ENCODE measurements at regions not wholly inside any gene's neighbourhood (a gene's known extent, or its start where the extent isn't known, plus 50 kb on each side); places are given as distances from the start of the nearest gene placed in this dataset.
"Not testable (repeated sequence)": the region's sequence is repeated elsewhere in the genome, so short reads cannot be mapped to it uniquely, and the experiment has no call there.

DNA sequence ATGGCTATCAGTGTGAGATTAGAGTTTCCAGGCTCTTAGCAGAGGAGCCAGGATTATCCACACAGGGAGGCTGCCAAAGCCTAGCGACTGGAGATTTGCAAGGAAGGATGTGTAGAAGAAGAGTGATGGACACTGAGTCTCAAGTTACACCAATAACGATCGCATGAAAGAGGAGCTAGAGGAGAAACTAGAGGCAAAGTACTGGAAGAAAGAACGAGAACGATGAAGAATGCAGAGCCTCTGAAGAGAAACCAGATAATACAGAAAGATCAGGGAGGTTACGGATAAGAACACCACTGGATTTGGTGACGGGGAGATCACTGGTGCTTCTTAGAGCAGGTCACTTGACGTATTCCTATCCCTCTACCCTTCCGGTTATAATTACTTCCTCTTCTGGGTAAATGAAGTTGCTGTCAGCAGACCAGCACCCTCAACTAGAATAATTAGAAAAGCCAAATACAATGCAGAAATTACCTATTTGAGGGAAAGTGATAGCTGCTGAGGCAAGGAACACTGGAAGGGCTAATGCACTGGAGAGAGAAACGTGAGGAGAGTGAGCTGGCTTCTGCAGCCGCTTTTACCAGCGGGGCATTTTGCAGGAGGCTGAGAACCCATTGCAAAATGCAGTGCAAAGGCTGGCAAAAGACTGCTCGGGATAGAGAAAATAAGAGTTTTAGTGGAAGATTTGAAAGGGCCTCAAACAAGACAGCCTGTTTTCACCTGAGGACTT is 93.1 kb upstream of the HIF1A start:
- DNase-seq (ENCODE audit: insufficient read length, low spot score), result no peak
- no peak for TF ChIP-seq POLR2A (IDR thresholded peaks at IDR 0.05; ENCODE audit: low read depth, low read length)
- FAIRE-seq, result no peak

DNA sequence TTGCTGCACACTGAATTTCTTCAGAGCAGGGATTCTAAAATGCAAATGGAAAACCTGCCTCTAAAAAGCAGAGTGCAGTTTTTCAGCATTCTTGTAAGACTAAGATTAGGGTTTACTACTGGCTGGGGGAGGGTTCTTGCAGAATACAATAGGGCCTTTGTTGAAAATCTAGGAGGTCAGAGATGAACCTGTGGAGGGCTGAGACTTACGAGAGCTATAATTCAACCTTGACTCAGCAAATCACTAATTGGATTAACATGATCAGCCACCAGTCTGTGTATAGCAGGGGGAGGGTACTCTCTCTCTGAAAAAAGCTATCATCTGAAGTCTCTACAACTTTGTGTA is 92.6 kb upstream of the HIF1A start:
- no peak for TF ChIP-seq POLR2A (IDR thresholded peaks at IDR 0.05; ENCODE audit: low read depth, low read length)
- FAIRE-seq (peak; percentile 97), DNase-seq (ENCODE audit: insufficient read length, low spot score) (no peak)

DNA sequence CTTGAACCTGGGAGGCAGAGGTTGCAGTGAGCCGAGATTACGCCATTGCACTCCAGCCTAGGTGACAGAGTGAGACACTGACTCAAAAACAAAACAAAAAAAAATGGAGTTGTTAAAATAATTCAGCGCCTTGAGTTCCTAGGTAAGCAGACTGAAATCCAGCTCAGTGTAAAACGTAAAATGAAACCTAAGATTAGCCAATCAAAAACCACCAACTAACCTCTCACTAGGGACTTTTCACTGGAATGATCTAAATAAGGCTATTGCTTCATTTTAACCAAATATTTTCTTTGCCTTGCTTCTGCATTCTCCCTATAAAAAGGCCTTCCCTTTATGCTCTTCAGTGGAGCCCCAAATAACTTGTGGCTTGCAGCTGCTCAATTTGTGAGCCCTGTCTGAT is 91.6 kb upstream of the HIF1A start:
- TF ChIP-seq POLR2A (IDR thresholded peaks at IDR 0.05; ENCODE audit: low read depth, low read length), result no peak
- no peak for DNase-seq (ENCODE audit: insufficient read length, low spot score)
- peak; percentile 27 for FAIRE-seq

DNA sequence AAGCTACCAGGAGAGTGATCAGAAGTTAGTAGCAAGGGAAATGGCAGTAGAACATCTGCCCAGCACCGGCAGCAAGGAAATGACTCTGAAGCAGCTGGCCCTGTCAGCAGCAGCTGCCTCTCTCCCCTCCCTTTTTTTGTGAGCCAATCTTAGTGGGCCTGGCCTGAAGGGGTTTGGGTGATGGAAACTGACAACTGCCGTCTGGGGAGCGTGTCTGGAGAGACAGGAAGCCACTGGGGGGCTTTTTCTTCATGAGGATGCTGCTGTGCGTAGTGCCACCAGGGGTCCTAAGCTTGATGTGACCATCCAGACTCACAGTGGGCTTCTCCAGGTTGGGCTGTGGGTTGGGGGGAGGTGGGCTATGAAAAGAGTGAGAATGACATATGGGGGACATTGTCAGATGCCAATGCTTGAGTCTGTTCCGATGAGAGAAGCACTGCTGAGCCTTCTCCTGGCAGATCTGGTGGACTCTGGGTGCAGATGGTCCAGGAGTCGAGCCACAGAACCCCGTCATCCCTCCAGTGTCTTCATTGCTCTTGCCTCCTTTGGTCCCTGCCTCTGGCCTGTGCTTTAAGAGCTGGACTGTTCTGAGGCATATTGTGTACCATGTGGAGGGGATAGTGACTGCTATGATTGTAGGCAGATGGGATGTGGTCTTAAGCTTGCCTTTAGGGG is 87.6 kb upstream of the HIF1A start:
- no peak for TF ChIP-seq POLR2A (IDR thresholded peaks at IDR 0.05; ENCODE audit: low read depth, low read length)
- FAIRE-seq (peak; percentile 20), DNase-seq (ENCODE audit: insufficient read length, low spot score) (no peak)

GRCh38 chr14:61608245-61609165 is 86.8 kb upstream of the HIF1A start:
- peak; percentile 87 for FAIRE-seq
- TF ChIP-seq POLR2A (IDR thresholded peaks at IDR 0.05; ENCODE audit: low read depth, low read length), result no peak
- DNase-seq (ENCODE audit: insufficient read length, low spot score), result no peak

DNA sequence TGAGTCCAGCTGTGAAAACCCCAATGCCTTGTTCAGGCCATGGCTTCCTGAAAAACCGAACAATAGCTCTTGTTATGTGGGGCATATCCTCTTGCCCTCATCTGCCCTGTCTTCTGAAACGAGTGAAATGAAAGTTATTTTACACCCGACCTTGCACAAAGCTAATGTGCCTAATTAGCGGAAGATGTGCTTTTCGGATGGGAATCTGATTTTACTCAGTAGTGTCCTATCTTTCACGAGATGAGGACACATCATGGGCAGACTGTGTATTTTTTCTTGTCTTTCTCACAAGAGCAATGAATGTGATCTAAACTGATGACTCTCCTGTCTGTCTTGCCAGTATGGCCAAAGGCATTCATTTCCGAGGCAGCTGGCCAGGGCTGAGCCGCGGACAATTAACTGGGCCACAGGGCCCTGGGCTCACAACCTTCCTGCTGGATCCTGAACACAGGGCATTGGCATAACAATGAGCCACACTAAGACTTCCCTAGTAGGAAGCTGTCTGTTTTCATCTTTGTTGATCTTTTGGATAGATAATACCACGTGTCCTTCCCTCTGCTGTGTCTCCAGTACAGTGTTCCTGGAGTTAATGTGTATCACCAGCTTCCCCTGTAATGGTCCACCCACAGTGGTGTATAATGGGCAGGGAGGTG is 86.0 kb upstream of the HIF1A start:
- DNase-seq (ENCODE audit: insufficient read length, low spot score) (no peak), FAIRE-seq (peak; percentile 98)
- TF ChIP-seq POLR2A (IDR thresholded peaks at IDR 0.05; ENCODE audit: low read depth, low read length), result no peak

DNA sequence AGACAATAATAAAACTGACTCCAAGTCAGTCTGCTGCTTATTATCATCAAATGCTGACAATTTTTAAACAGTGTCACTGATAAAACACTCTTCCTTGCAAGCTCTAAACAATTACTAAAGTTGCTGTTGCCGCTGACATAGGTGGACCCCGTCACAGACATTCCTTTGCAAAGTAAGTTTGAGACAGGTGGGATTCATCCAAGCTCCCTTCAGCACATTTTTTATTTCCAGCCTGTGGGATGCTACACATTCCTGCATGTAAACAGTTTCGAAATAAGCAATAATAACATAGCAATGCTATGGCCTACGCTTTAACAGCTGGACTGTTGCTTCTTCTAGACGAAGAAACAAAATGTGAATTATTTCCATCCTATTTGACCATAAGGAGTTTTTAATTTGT is 85.4 kb upstream of the HIF1A start:
- TF ChIP-seq POLR2A (IDR thresholded peaks at IDR 0.05; ENCODE audit: low read depth, low read length), result no peak
- no peak for FAIRE-seq
- no peak for DNase-seq (ENCODE audit: insufficient read length, low spot score)

DNA sequence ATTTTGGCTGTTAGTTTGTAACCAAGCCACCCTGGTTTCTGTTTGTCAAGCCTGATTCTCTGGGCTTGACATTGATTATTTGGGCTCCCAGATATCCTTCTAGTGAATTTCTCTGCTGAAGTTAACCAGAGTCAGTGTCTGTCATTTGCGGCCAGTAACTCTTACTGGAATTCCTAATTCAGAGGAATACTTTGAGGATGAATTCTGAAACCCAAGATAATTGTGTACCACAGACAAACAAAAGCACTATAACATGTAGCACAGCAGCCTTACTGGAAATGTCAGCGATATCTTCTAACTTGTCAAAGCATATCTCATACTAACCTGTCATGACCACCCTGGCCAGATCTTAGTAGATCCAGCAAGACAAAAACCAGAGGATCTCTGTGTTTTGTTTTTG is 84.4 kb upstream of the HIF1A start:
- TF ChIP-seq POLR2A (IDR thresholded peaks at IDR 0.05; ENCODE audit: low read depth, low read length), result no peak
- DNase-seq (ENCODE audit: insufficient read length, low spot score), result no peak
- peak; percentile 15 for FAIRE-seq

- TF ChIP-seq POLR2A (IDR thresholded peaks at IDR 0.05; ENCODE audit: low read depth, low read length), result no peak
- no peak for FAIRE-seq
- no peak for DNase-seq (ENCODE audit: insufficient read length, low spot score)
Observed at GRCh38 chr14:61611880-61612630, 83.3 kb upstream of the HIF1A start.

DNA sequence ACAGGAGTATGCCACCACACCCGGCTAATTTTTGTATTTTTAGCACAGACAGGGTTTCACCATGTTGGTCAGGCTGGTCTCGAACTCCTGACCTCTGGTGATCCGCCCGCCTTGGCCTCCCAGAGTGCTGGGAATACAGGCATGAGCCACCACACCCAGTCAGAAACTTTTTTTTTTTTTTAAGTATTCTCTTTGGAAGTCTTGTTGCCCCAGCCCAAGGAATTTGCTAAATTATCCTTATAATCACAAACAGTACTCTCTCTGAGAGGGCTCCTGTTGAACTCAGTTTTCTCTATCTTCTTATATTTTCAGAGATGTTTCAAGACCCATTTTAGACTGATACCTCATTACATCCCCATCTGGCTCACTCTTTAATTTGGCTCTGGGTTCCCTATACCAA is 82.3 kb upstream of the HIF1A start:
- DNase-seq (ENCODE audit: insufficient read length, low spot score); FAIRE-seq: not testable (repeated sequence)

DNA sequence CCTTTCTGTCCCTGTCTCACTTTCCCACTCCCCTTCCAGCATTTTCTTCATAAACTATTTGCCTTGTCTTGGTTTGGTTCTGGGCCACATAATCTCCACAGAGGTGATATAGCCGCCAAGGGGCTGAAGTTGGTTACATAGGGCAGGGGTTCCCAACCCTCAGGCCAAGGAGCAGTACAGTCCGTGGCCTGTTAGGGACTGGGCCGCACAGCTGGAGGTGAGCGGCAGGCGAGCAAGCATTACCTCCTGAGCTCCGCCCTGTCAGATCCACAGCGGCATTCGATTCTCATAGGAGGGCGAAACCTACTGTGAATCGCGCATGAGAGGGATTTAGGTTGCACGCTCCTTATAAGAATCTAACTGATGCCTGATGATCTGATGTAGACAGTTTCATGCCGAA is 80.6 kb upstream of the HIF1A start:
- TF ChIP-seq POLR2A (IDR thresholded peaks at IDR 0.05; ENCODE audit: low read depth, low read length), result no peak
- DNase-seq (ENCODE audit: insufficient read length, low spot score), result no peak
- no peak for FAIRE-seq

DNA sequence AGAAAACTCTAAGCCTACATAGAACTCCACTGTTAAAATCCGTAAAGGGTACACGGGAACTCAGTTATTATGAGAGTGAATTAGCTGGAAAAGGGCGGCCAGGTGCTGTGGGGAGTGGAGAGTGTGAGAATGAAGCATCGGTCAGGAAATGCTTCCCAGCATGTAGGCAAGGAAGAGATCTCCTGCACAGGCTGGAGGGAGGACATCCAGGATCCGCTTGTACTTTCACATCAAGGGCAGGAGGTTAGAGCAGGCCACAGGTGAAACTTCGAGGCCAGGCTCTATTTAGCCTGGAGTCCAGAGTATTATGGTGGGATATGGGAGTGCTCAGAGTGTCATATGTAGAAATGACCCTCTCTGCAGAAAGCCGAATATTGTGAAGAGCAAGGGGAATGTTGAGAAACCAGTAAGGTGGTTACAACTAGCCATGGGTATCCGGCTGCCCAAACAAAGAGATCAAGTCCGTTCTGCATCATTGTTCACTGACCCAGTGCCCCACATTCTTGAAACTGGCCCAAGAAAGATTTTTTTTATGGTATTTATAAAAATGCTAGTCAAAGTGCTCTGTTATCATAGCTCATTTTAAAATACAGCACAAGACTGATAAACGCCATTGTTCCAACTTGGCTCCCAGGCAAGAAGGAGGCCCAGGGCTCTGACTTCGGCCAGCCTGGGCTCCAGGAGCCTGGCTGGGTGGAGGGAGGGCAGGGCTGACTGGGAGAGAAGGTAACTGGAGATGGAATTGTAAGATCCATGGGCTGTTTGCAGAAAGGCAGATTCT is 79.4 kb upstream of the HIF1A start:
- DNase-seq (ENCODE audit: insufficient read length, low spot score) (no peak), FAIRE-seq (peak; percentile 30)
- TF ChIP-seq POLR2A (IDR thresholded peaks at IDR 0.05; ENCODE audit: low read depth, low read length), result no peak
